Epithelial cell of proximal tubule (primary cell): ENCODE measurements at regions not wholly inside any gene's neighbourhood (a gene's known extent, or its start where the extent isn't known, plus 50 kb on each side); places are given as distances from the start of the nearest gene placed in this dataset.

Experiments used
- DNase-seq: peaks from one replicate; pipeline ENCODE4 v3.0.0-alpha.2; 2011; ENCODE audit warnings: low read depth
- H3K4me3 ChIP-seq: 2 replicates; pipeline ENCODE4 v1.5.1; 2011; ENCODE audit warnings: low read depth, mild to moderate bottlenecking, low read length
- CTCF ChIP-seq: conservative IDR thresholded peaks from 2 replicates; pipeline ENCODE4 v1.5.1; 2012; ENCODE audit warnings: low read depth, mild to moderate bottlenecking, low read length

GRCh38 chr5:110063640-110064602 is 374.2 kb downstream of the MAN2A1 start:
- no peak for DNase-seq
- TF ChIP-seq CTCF = no peak
- H3K4me3 ChIP-seq = no peak overlapping the region

- no peak for DNase-seq
- TF ChIP-seq CTCF = no peak
- H3K4me3 ChIP-seq = no peak overlapping the region
Observed at GRCh38 chr5:110064603-110065268, 375.0 kb downstream of the MAN2A1 start.

GRCh38 chr5:110070836-110071235 is 381.1 kb downstream of the MAN2A1 start:
- no peak for DNase-seq
- no peak for TF ChIP-seq CTCF
- H3K4me3 ChIP-seq = no peak overlapping the region

GRCh38 chr5:110072651-110073050 is 382.9 kb downstream of the MAN2A1 start:
- H3K4me3 ChIP-seq = no peak overlapping the region
- DNase-seq = peak; percentile 61
- no peak for TF ChIP-seq CTCF

GRCh38 chr5:110073534-110073933 is 383.8 kb downstream of the MAN2A1 start:
- no peak for DNase-seq
- H3K4me3 ChIP-seq = no peak overlapping the region
- no peak for TF ChIP-seq CTCF

- no peak for TF ChIP-seq CTCF
- no peak for DNase-seq
- H3K4me3 ChIP-seq = no peak overlapping the region
Observed at GRCh38 chr5:110075656-110076055, 385.9 kb downstream of the MAN2A1 start.

GRCh38 chr5:110077147-110077546 is 387.4 kb downstream of the MAN2A1 start:
- no peak for TF ChIP-seq CTCF
- H3K4me3 ChIP-seq = no peak overlapping the region
- no peak for DNase-seq
